Peyer's patch (tissue), 4 donors: ENCODE measurements at regions not wholly inside any gene's neighbourhood (a gene's known extent, or its start where the extent isn't known, plus 50 kb on each side); places are given as distances from the start of the nearest gene placed in this dataset.
"Not testable (repeated sequence)": the region's sequence is repeated elsewhere in the genome, so short reads cannot be mapped to it uniquely, and the experiment has no call there.

Source experiments
- CTCF ChIP-seq, 6 experiments: fragments of 450-650 bp in 4 of 6; fragments of 200-600 bp in 2 of 6; sonication (generic) in 1 of 6; IDR thresholded peaks; one replicate each; pipeline ENCODE4 v1.5.1; 2017 to 2019; ENCODE audit warnings: antibody characterized with exemption in 6 of 6, mild to moderate bottlenecking in 3 of 6, moderate library complexity in 1 of 6
- POLR2A ChIP-seq, 2 donors: fragments of 450-650 bp; IDR thresholded peaks; one replicate each; pipeline ENCODE4 v1.5.1; 2017; ENCODE audit warnings: antibody characterized with exemption in 2 of 2, mild to moderate bottlenecking in 2 of 2, moderate library complexity in 2 of 2

- not testable (repeated sequence) for TF ChIP-seq POLR2A, CTCF (IDR thresholded peaks at IDR 0.05)
Measured at GRCh38 chr10:128205591-128205990, 79.4 kb upstream of the MKI67 start.
